ENCODE measurements at regions not wholly inside any gene's neighbourhood (a gene's known extent, or its start where the extent isn't known, plus 50 kb on each side); places are given as distances from the start of the nearest gene placed in this dataset.
"Not testable (repeated sequence)": the region's sequence is repeated elsewhere in the genome, so short reads cannot be mapped to it uniquely, and the experiment has no call there.

- Histone ChIP-seq H3K36me3 (ENCODE audit: control insufficient read depth, insufficient read depth, low read length, severe bottlenecking) (no peaks in the 10 kb centered on the region), H3K27me3 (replicated peaks; ENCODE audit: control insufficient read depth, insufficient read depth, low read length) (peaks cover 18% of the 10 kb centered on the region), H3K9ac (ENCODE audit: low read length) (no peak overlapping the region), H3K9me3 (ENCODE audit: control insufficient read depth, low read length) (no peaks in the 10 kb centered on the region), H3K4me3 (ENCODE audit: low read length) (no peak overlapping the region), H3K4me1 (ENCODE audit: control insufficient read depth, insufficient read depth, low read length) (no peaks in the 10 kb centered on the region)
- DNase-seq (ENCODE audit: low read depth) = no peak
Measured at GRCh38 chr7:96770758-96771157, 61.1 kb upstream of the SEM1 start.

DNA sequence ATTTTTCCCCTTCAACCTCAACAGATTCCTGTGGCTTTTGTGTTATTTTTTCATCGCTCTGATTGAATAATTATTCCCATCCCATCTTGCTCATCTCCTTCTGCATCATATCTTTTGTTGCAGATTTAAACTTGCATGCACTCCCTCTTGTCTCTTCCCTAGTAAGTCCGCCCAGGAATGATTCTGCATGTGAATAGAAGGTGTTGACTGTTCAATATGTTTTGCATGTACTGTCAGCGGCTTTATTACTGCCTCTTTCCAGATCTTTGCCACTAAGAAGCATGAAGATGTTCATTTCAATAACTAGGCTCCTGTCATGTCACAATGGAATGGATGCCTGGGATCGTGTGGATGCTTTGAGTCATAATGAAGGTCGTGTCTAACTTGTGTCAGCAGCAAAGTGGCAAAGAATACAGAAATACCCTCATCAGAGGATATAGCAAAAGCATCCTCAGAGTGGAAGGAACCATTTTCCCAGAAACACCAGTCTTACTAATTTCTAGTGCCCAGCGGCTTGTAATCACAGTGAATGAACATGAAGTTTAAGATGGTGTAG, 62.6 kb upstream of the SEM1 start:
- H3K4me3 ChIP-seq (ENCODE audit: low read length) = no peak overlapping the region
- H3K36me3 ChIP-seq (ENCODE audit: control insufficient read depth, insufficient read depth, low read length, severe bottlenecking) = no peaks in the 10 kb centered on the region
- H3K4me1 ChIP-seq (ENCODE audit: control insufficient read depth, insufficient read depth, low read length) = no peaks in the 10 kb centered on the region

GRCh38 chr7:96773483-96773882, 63.8 kb upstream of the SEM1 start:
- H3K4me1 ChIP-seq (ENCODE audit: control insufficient read depth, insufficient read depth, low read length) = no peaks in the 10 kb centered on the region
- no peaks in the 10 kb centered on the region for H3K36me3 ChIP-seq (ENCODE audit: control insufficient read depth, insufficient read depth, low read length, severe bottlenecking)
- H3K4me3 ChIP-seq (ENCODE audit: low read length) = no peak overlapping the region
- peaks cover 18% of the 10 kb centered on the region for H3K27me3 ChIP-seq (replicated peaks; ENCODE audit: control insufficient read depth, insufficient read depth, low read length)
- no peak for DNase-seq (ENCODE audit: low read depth)
- no peaks in the 10 kb centered on the region for H3K9me3 ChIP-seq (ENCODE audit: control insufficient read depth, low read length)
- no peak overlapping the region for H3K9ac ChIP-seq (ENCODE audit: low read length)

More for the DNA sequence above, 62.6 kb upstream of the SEM1 start:
- H3K27me3 ChIP-seq (replicated peaks; ENCODE audit: control insufficient read depth, insufficient read depth, low read length) = peaks cover 18% of the 10 kb centered on the region
- DNase-seq (ENCODE audit: low read depth) = no peak
- H3K9me3 ChIP-seq (ENCODE audit: control insufficient read depth, low read length) = no peaks in the 10 kb centered on the region
- no peak overlapping the region for H3K9ac ChIP-seq (ENCODE audit: low read length)

GRCh38 chr7:96774358-96774757, 64.7 kb upstream of the SEM1 start:
- no peaks in the 10 kb centered on the region for H3K4me1 ChIP-seq (ENCODE audit: control insufficient read depth, insufficient read depth, low read length)
- H3K36me3 ChIP-seq (ENCODE audit: control insufficient read depth, insufficient read depth, low read length, severe bottlenecking) = no peaks in the 10 kb centered on the region
- no peak for DNase-seq (ENCODE audit: low read depth)
- H3K4me3 ChIP-seq (ENCODE audit: low read length) = no peak overlapping the region
- no peaks in the 10 kb centered on the region for H3K9me3 ChIP-seq (ENCODE audit: control insufficient read depth, low read length)
- H3K9ac ChIP-seq (ENCODE audit: low read length) = no peak overlapping the region
- peaks cover 18% of the 10 kb centered on the region for H3K27me3 ChIP-seq (replicated peaks; ENCODE audit: control insufficient read depth, insufficient read depth, low read length)

DNA sequence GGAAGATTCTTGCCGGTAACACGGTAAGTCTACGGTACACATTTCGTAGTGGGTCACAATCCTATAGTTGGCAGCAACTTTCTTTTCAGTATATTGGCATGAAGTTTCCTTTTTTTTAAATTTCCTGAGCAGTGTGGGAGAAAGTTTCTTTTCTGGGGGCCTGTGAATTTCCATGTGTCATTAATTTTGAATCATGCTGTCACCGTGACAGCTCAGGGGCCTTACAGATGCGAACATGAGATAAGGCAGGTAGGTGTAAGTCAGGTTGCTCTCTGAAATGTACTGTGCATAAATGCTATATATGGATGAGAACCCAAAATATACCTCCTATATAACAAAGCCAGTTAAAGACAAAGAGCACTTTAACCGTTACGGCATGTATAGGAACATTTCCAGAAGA, 65.4 kb upstream of the SEM1 start:
- H3K9me3 ChIP-seq (ENCODE audit: control insufficient read depth, low read length) = no peaks in the 10 kb centered on the region
- no peak for DNase-seq (ENCODE audit: low read depth)
- no peaks in the 10 kb centered on the region for H3K4me1 ChIP-seq (ENCODE audit: control insufficient read depth, insufficient read depth, low read length)
- no peak overlapping the region for H3K9ac ChIP-seq (ENCODE audit: low read length)
- peaks cover 18% of the 10 kb centered on the region for H3K27me3 ChIP-seq (replicated peaks; ENCODE audit: control insufficient read depth, insufficient read depth, low read length)
- H3K4me3 ChIP-seq (ENCODE audit: low read length) = no peak overlapping the region
- H3K36me3 ChIP-seq (ENCODE audit: control insufficient read depth, insufficient read depth, low read length, severe bottlenecking) = no peaks in the 10 kb centered on the region

GRCh38 chr7:96778263-96778662, 68.6 kb upstream of the SEM1 start:
- Histone ChIP-seq H3K36me3 (ENCODE audit: control insufficient read depth, insufficient read depth, low read length, severe bottlenecking) (no peaks in the 10 kb centered on the region), H3K27me3 (replicated peaks; ENCODE audit: control insufficient read depth, insufficient read depth, low read length) (no peaks in the 10 kb centered on the region), H3K9me3 (ENCODE audit: control insufficient read depth, low read length) (no peaks in the 10 kb centered on the region), H3K4me3 (ENCODE audit: low read length) (no peak overlapping the region), H3K4me1 (ENCODE audit: control insufficient read depth, insufficient read depth, low read length) (no peaks in the 10 kb centered on the region), H3K9ac (ENCODE audit: low read length) (no peak overlapping the region)
- no peak for DNase-seq (ENCODE audit: low read depth)

DNA sequence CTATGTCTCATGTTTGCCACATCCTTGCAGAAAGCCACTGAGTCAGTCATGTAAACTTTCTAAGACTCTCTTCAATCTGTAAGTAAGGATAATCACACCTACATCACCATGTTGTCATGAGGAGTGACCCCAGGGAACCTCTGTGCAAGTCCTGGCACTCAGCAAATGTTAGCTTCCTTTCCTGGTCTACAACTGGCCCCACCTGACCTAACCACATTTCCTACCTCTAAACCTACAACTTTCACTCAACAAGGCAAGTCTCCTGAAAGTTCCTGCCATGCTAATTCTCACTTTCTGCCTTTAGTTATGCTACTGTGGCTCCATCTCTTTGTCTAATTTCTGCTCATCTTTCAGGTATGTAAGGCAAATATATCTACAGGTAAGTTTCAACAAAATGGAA, 72.3 kb upstream of the SEM1 start:
- no peaks in the 10 kb centered on the region for H3K27me3 ChIP-seq (replicated peaks; ENCODE audit: control insufficient read depth, insufficient read depth, low read length)

DNA sequence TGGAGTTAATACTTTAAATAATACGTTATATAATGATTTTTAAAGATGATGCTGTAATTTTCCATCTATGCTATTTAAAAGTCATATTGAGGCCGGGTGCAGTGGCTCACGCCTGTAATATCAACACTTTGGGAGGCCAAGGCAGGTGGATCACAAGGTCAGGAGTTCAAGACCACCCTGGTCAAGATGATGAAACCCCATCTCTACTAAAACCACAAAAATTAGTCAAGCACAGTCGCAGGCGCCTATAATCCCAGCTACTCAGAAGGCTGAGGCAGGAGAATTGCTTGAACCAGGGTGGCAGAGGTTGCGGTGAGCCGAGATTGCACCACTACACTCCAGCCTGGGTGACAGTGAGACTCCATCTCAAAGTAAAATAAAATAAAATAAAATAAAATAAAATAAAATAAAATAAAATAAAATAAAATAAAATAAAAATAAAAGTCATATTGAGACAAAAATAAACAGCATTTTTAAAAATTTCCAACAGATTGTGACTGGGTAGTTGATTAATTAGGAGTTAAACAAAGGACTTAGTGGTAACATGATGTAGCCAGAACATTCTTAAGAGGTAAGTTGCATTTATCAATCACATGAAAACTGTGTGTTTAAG, 73.1 kb upstream of the SEM1 start:
- not testable (repeated sequence) for H3K27me3 ChIP-seq (replicated peaks; ENCODE audit: control insufficient read depth, insufficient read depth, low read length); H3K4me3 ChIP-seq (ENCODE audit: low read length); H3K4me1 ChIP-seq (ENCODE audit: control insufficient read depth, insufficient read depth, low read length); H3K9ac ChIP-seq (ENCODE audit: low read length); H3K9me3 ChIP-seq (ENCODE audit: control insufficient read depth, low read length); H3K36me3 ChIP-seq (ENCODE audit: control insufficient read depth, insufficient read depth, low read length, severe bottlenecking); DNase-seq (ENCODE audit: low read depth)

More for the DNA sequence above, 72.3 kb upstream of the SEM1 start:
- Histone ChIP-seq H3K36me3 (ENCODE audit: control insufficient read depth, insufficient read depth, low read length, severe bottlenecking) (no peaks in the 10 kb centered on the region), H3K9ac (ENCODE audit: low read length) (no peak overlapping the region), H3K4me3 (ENCODE audit: low read length) (no peak overlapping the region), H3K9me3 (ENCODE audit: control insufficient read depth, low read length) (no peaks in the 10 kb centered on the region), H3K4me1 (ENCODE audit: control insufficient read depth, insufficient read depth, low read length) (no peaks in the 10 kb centered on the region)
- no peak for DNase-seq (ENCODE audit: low read depth)

DNA sequence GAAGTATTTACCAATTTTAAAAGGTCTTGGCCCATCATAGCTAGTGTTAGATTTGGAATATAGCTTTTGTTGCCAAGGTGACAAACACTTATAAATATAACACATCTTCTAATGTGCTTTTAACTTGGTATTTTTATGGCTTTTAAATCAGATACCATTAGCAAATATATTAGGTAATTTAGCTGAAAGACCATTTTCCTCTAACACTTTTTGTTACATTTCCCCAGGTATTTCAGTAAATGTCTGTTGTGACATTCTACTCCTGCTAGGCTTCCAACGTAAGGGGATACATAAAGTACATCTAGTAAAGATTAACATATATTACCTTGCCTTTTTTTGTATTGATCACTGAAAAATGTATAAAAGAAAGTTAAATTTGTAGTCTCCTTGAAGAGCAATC, 75.0 kb upstream of the SEM1 start:
- Histone ChIP-seq H3K4me1 (ENCODE audit: control insufficient read depth, insufficient read depth, low read length) (no peaks in the 10 kb centered on the region), H3K36me3 (ENCODE audit: control insufficient read depth, insufficient read depth, low read length, severe bottlenecking) (no peaks in the 10 kb centered on the region), H3K27me3 (replicated peaks; ENCODE audit: control insufficient read depth, insufficient read depth, low read length) (no peaks in the 10 kb centered on the region), H3K4me3 (ENCODE audit: low read length) (no peak overlapping the region), H3K9me3 (ENCODE audit: control insufficient read depth, low read length) (no peaks in the 10 kb centered on the region), H3K9ac (ENCODE audit: low read length) (no peak overlapping the region)
- DNase-seq (ENCODE audit: low read depth) = no peak

GRCh38 chr7:96786261-96786997, 76.8 kb upstream of the SEM1 start:
- Histone ChIP-seq H3K9me3 (ENCODE audit: control insufficient read depth, low read length) (no peaks in the 10 kb centered on the region), H3K27me3 (replicated peaks; ENCODE audit: control insufficient read depth, insufficient read depth, low read length) (no peaks in the 10 kb centered on the region), H3K4me3 (ENCODE audit: low read length) (no peak overlapping the region), H3K9ac (ENCODE audit: low read length) (no peak overlapping the region), H3K4me1 (ENCODE audit: control insufficient read depth, insufficient read depth, low read length) (no peaks in the 10 kb centered on the region), H3K36me3 (ENCODE audit: control insufficient read depth, insufficient read depth, low read length, severe bottlenecking) (no peaks in the 10 kb centered on the region)
- DNase-seq (ENCODE audit: low read depth) = no peak

DNA sequence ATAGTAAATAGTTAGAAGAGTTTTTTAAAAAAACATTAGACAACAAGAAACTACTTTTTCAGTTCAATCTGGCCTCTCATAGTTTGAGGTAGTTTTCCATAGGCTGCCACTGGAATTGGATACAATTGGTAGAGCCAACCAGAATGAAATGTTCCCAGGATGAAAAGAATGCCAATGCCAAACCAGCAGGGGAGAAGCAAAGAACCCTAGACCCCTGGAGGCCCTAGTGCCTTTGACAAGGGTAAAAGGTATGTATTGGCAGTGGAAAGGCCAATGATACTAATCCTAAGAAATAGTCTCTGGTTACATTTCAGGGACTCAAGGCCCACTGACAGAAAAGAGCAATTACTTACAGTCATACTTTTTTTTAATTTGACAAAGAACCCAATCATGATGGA, 77.4 kb upstream of the SEM1 start:
- no peaks in the 10 kb centered on the region for H3K9me3 ChIP-seq (ENCODE audit: control insufficient read depth, low read length)
- H3K4me3 ChIP-seq (ENCODE audit: low read length) = no peak overlapping the region
- H3K36me3 ChIP-seq (ENCODE audit: control insufficient read depth, insufficient read depth, low read length, severe bottlenecking) = no peaks in the 10 kb centered on the region
- H3K9ac ChIP-seq (ENCODE audit: low read length) = no peak overlapping the region
- no peak for DNase-seq (ENCODE audit: low read depth)
- no peaks in the 10 kb centered on the region for H3K4me1 ChIP-seq (ENCODE audit: control insufficient read depth, insufficient read depth, low read length)
- H3K27me3 ChIP-seq (replicated peaks; ENCODE audit: control insufficient read depth, insufficient read depth, low read length) = no peaks in the 10 kb centered on the region
